H1 (cell line): ENCODE measurements at regions not wholly inside any gene's neighbourhood (a gene's known extent, or its start where the extent isn't known, plus 50 kb on each side); places are given as distances from the start of the nearest gene placed in this dataset.

Experiments used
- CTCF ChIA-PET: fragments of 300-600 bp; sonication (Branson Sonifier 250); formaldehyde crosslinking; loops from one replicate; lab custom pipeline; 2021; ENCODE audit not compliant: partially characterized antibody; lab: Charles Lee
- POLR2A ChIA-PET: fragments of 300-600 bp; sonication (Branson Sonifier 250); formaldehyde crosslinking; loops from one replicate; lab custom pipeline; 2021; ENCODE audit warnings: inconsistent platforms; ENCODE audit not compliant: partially characterized antibody; lab: Charles Lee
- DNase-seq, 2 experiments: peaks; one replicate each; pipeline versions ENCODE4 v3.0.0 to v3.0.0-alpha.2; 2010 to 2022; ENCODE audit warnings: low spot score in 2 of 2, low read depth in 1 of 2, mixed read lengths in 1 of 2
- FAIRE-seq: peaks from 2 replicates; lab custom pipeline; 2011; peaks lifted over from hg19 to GRCh38; lab: Jason Lieb, UNC
- H2AFZ ChIP-seq: 2 replicates; pipeline ENCODE4 v1.8.1; 2012; ENCODE audit warnings: low read length, inconsistent platforms
- H2AK5ac ChIP-seq: 2 replicates; pipeline ENCODE4 v1.6.1; 2013; ENCODE audit warnings: low read depth, low read length
- H2BK120ac ChIP-seq: replicated peaks from 2 replicates; pipeline ENCODE3; 2013; ENCODE audit warnings: low read depth, low read length, inconsistent platforms
- H2BK12ac ChIP-seq: 2 replicates; pipeline ENCODE4 v1.6.1; 2013; ENCODE audit warnings: low read depth, low read length
- H2BK15ac ChIP-seq: 2 replicates; pipeline ENCODE4 v1.6.1; 2013; ENCODE audit warnings: low read length
- H2BK20ac ChIP-seq: 2 replicates; pipeline ENCODE4 v1.6.1; 2013; ENCODE audit warnings: low read length
- H2BK5ac ChIP-seq: 2 replicates; pipeline ENCODE4 v1.6.1; 2013; ENCODE audit warnings: low read depth, low read length
- H3K14ac ChIP-seq: 2 replicates; pipeline ENCODE4 v1.6.1; 2013; ENCODE audit warnings: inconsistent platforms; ENCODE audit not compliant: insufficient read length
- H3K18ac ChIP-seq: 2 replicates; pipeline ENCODE4 v1.6.1; 2013; ENCODE audit warnings: low read length; ENCODE audit errors: extremely low read depth
- H3K23ac ChIP-seq: 2 replicates; pipeline ENCODE4 v1.6.1; 2013; ENCODE audit warnings: inconsistent platforms; ENCODE audit not compliant: insufficient read length
- H3K23me2 ChIP-seq: 2 replicates; pipeline ENCODE4 v1.6.1; 2013; ENCODE audit warnings: low read depth, low read length
- H3K27ac ChIP-seq: 2 replicates; pipeline ENCODE4 v1.6.1; 2011; ENCODE audit warnings: low read depth, low read length, inconsistent platforms
- H3K27me3 ChIP-seq, 4 experiments: replicated peaks in 1 of 4; 1 replicate in 1 of 4; 2 replicates in 3 of 4; pipeline versions ENCODE4 v1.6.1 to v1.8.1; 2011 to 2013; ENCODE audit warnings: low read length in 3 of 4, mild to moderate bottlenecking in 3 of 4, inconsistent platforms in 2 of 4, mixed read lengths in 2 of 4, moderate library complexity in 1 of 4; ENCODE audit not compliant: control insufficient read depth in 3 of 4, insufficient read depth in 3 of 4; ENCODE audit errors: extremely low read depth in 1 of 4
- H3K36me3 ChIP-seq, 4 experiments: 2 replicates each; pipeline versions ENCODE4 v1.6.1 to v1.8.1; 2011 to 2013; ENCODE audit warnings: mild to moderate bottlenecking in 4 of 4, low read length in 3 of 4, moderate library complexity in 2 of 4, control low read depth in 1 of 4, inconsistent platforms in 1 of 4; ENCODE audit not compliant: insufficient read depth in 4 of 4, control insufficient read depth in 2 of 4
- H3K4ac ChIP-seq: replicated peaks from 2 replicates; pipeline ENCODE3; 2013; ENCODE audit warnings: low read length, low read depth, mixed read lengths, inconsistent platforms; ENCODE audit not compliant: insufficient read length
- H3K4me1 ChIP-seq, 4 experiments: replicated peaks in 1 of 4; 1 replicate in 1 of 4; 2 replicates in 3 of 4; pipeline versions ENCODE4 v1.6.1 to v1.8.1; 2011 to 2013; ENCODE audit warnings: low read length in 3 of 4, inconsistent platforms in 2 of 4, mixed read lengths in 1 of 4; ENCODE audit not compliant: insufficient read depth in 4 of 4, control insufficient read depth in 3 of 4
- H3K4me2 ChIP-seq, 2 experiments: 2 replicates each; pipeline versions ENCODE4 v1.6.1 to v1.8.1; 2011 to 2013; ENCODE audit warnings: low read depth in 2 of 2, low read length in 2 of 2, control low read depth in 1 of 2, inconsistent platforms in 1 of 2, mild to moderate bottlenecking in 1 of 2; ENCODE audit not compliant: insufficient read depth in 1 of 2
- H3K4me3 ChIP-seq, 4 experiments: fragments of 200-600, 300-600 bp in 1 of 4; sonication (generic), shearing (Covaris generic), sonication (Bioruptor Twin) in 1 of 4; 2 replicates each; pipeline versions ENCODE4 v1.5.1 to v1.8.1; 2011 to 2016; ENCODE audit warnings: low read length in 4 of 4, low read depth in 3 of 4, control low read depth in 2 of 4, inconsistent platforms in 2 of 4, mild to moderate bottlenecking in 2 of 4, mixed read lengths in 1 of 4, moderate library complexity in 1 of 4; ENCODE audit not compliant: insufficient read depth in 2 of 4; ENCODE audit errors: extremely low read depth in 1 of 4
- H3K56ac ChIP-seq: replicated peaks from 2 replicates; pipeline ENCODE3; 2013; ENCODE audit warnings: low read depth, mild to moderate bottlenecking, mixed read lengths, low read length, inconsistent platforms; ENCODE audit not compliant: insufficient read length
- H3K79me1 ChIP-seq: 2 replicates; pipeline ENCODE4 v1.6.1; 2013; ENCODE audit warnings: low read depth, low read length, control low read depth
- H3K79me2 ChIP-seq, 2 experiments: 2 replicates each; pipeline versions ENCODE4 v1.6.1 to v1.8.1; 2012 to 2013; ENCODE audit warnings: low read length in 2 of 2, mild to moderate bottlenecking in 2 of 2, inconsistent platforms in 1 of 2; ENCODE audit not compliant: insufficient read depth in 2 of 2, control insufficient read depth in 1 of 2
- H3K9ac ChIP-seq, 4 experiments: replicated peaks in 1 of 4; 1 replicate in 1 of 4; 2 replicates in 3 of 4; pipeline versions ENCODE4 v1.6.1 to v1.8.1; 2011 to 2013; ENCODE audit warnings: low read depth in 3 of 4, low read length in 3 of 4, control low read depth in 2 of 4, mild to moderate bottlenecking in 2 of 4, moderate library complexity in 2 of 4, inconsistent platforms in 1 of 4; ENCODE audit errors: extremely low read depth in 1 of 4
- H3K9me3 ChIP-seq, 2 experiments: 2 replicates each; pipeline versions ENCODE4 v1.6.1 to v1.8.1; 2012 to 2013; ENCODE audit warnings: mild to moderate bottlenecking in 2 of 2, moderate library complexity in 2 of 2, control low read depth in 1 of 2, inconsistent platforms in 1 of 2, low read depth in 1 of 2, low read length in 1 of 2, mixed read lengths in 1 of 2; ENCODE audit not compliant: insufficient read depth in 2 of 2
- H4K20me1 ChIP-seq, 2 experiments: replicated peaks in 1 of 2; 2 replicates each; pipeline versions ENCODE3 to v1.8.1; 2011 to 2013; ENCODE audit warnings: inconsistent platforms in 2 of 2, low read length in 2 of 2, mild to moderate bottlenecking in 1 of 2; ENCODE audit not compliant: insufficient read depth in 2 of 2, control insufficient read depth in 1 of 2
- H4K5ac ChIP-seq: 2 replicates; pipeline ENCODE4 v1.6.1; 2013; ENCODE audit warnings: low read length, low read depth, mixed read lengths, inconsistent platforms; ENCODE audit not compliant: insufficient read length
- H4K8ac ChIP-seq: 2 replicates; pipeline ENCODE4 v1.8.0; 2013; ENCODE audit warnings: mild to moderate bottlenecking, moderate library complexity, low read length, inconsistent platforms; ENCODE audit not compliant: insufficient read depth; ENCODE audit errors: extremely low read depth
- H4K91ac ChIP-seq: replicated peaks from 2 replicates; pipeline ENCODE3; 2013; ENCODE audit warnings: low read length, mixed read lengths, inconsistent platforms; ENCODE audit not compliant: insufficient read length
- BRCA1 ChIP-seq: IDR thresholded peaks from 2 replicates; pipeline ENCODE4 v1.6.1; 2012; ENCODE audit warnings: low read depth, low read length, improper control_type of control experiment
- GABPA ChIP-seq: IDR thresholded peaks from 2 replicates; pipeline ENCODE4 v1.6.1; 2011; ENCODE audit warnings: mild to moderate bottlenecking, low read length, moderate library complexity, borderline replicate concordance; ENCODE audit not compliant: insufficient read depth
- RNF2 ChIP-seq: fragments of 200-900, 300-1000 bp; sonication (generic); IDR thresholded peaks from 2 replicates; pipeline ENCODE4 v1.7.1; 2016; ENCODE audit warnings: borderline replicate concordance, low read depth, mild to moderate bottlenecking, antibody characterized with exemption, low read length; ENCODE audit not compliant: poor library complexity, severe bottlenecking; ENCODE audit errors: missing control alignments
- TEAD4 ChIP-seq: IDR thresholded peaks from 2 replicates; pipeline ENCODE4 v1.6.1; 2012; ENCODE audit warnings: low read depth, low read length, inconsistent platforms, mixed read lengths
- WGBS, 2 experiments: shearing (Covaris generic) in 1 of 2; methylation state at CpG; one replicate each; pipeline versions ENCODE4 v1.1.6 to v1.1.7; 2013 to 2015; ENCODE audit warnings: low lambda C conversion rate in 2 of 2, mixed read lengths in 2 of 2, inconsistent platforms in 1 of 2, low coverage in 1 of 2, missing lambda C conversion rate in 1 of 2; ENCODE audit not compliant: insufficient replicate concordance in 2 of 2, insufficient coverage in 1 of 2, insufficient read length in 1 of 2; ENCODE audit errors: extremely low coverage in 1 of 2, missing lambda C conversion rate in 1 of 2; 5-methylcytosine and 5-hydroxymethylcytosine counted together

GRCh38 chr10:133030781-133031180 is 56.9 kb upstream of the ADGRA1 start:
- Histone ChIP-seq H3K9me3 (no peaks in the 10 kb centered on the region; a peak in 1 of 4 replicates), H2BK5ac (no peak overlapping the region), H2AK5ac (no peak overlapping the region), H3K79me1 (no peaks in the 10 kb centered on the region), H3K4ac (no peak overlapping the region), H3K9ac (no peak overlapping the region), H3K4me3 (no peak overlapping the region), H4K20me1 (peaks cover 0 to 2% of the 10 kb centered on the region in 2 experiments), H2BK12ac (no peak overlapping the region), H3K27ac (no peak overlapping the region), H2BK20ac (no peak overlapping the region), H3K4me2 (no peak overlapping the region), H3K23ac (no peak overlapping the region), H4K5ac (no peak overlapping the region), H3K36me3 (no peaks in the 10 kb centered on the region), H3K56ac (no peak overlapping the region), H3K4me1 (peaks cover 0 to 2% (median 0%) of the 10 kb centered on the region in 4 experiments; a peak in 1 of 7 replicates), H3K18ac (no peak overlapping the region), H2BK120ac (no peak overlapping the region), H3K23me2 (peaks cover 5% of the 10 kb centered on the region; the same call in 1 of the 2 replicates), H3K79me2 (no peaks in the 10 kb centered on the region), H4K8ac (no peak overlapping the region), H4K91ac (no peak overlapping the region), H3K14ac (no peak overlapping the region), H2BK15ac (no peak overlapping the region), H2AFZ (no peak overlapping the region), H3K27me3 (peaks cover 0 to 7% (median 2%) of the 10 kb centered on the region in 4 experiments; a peak in 4 of 7 replicates)
- 74% methylated on average over 28 of the region's 28 CpGs; no CpG with 5 or more reads in 1 of the 2 experiments for WGBS, 2 experiments
- DNase-seq, result no peak
- POLR2A ChIA-PET, result interaction anchor here (1.2 kb wide), 1 partner anchor 11 kb away, joined by 4 read pairs; no protein-coding TSS in a partner anchor
- no peak for FAIRE-seq
- CTCF ChIA-PET, result interaction anchor here (0.6 to 2.0 kb wide), 12 partner anchors 8 to 228 kb away, joined by 3 to 6 read pairs (median 4); partner anchors contain the start of gene CFAP46
- TF ChIP-seq GABPA, result 0 out of 2 replicates have a peak, but pooled peaks have one; percentile 48
- TF ChIP-seq BRCA1, result no peak
- TF ChIP-seq RNF2, result no peak
- 0 out of 2 replicates have a peak, but pooled peaks have one; percentile 29 for TF ChIP-seq TEAD4
